GM23248 (cell line): ENCODE measurements at regions not wholly inside any gene's neighbourhood (a gene's known extent, or its start where the extent isn't known, plus 50 kb on each side); places are given as distances from the start of the nearest gene placed in this dataset.

ENCODE experiments used
- DNase-seq: peaks from one replicate; pipeline ENCODE4 v3.0.0-alpha.2; 2015
- H2AFZ ChIP-seq: fragments of 200-600 bp; sonication (generic); 2 replicates; pipeline ENCODE4 v1.6.1; 2016; ENCODE audit warnings: antibody characterized with exemption
- H3F3A ChIP-seq: fragments of 200-600 bp; sonication (generic); 2 replicates; pipeline ENCODE4 v1.6.1; 2016; ENCODE audit warnings: mild to moderate bottlenecking, antibody characterized with exemption, mixed run types; ENCODE audit not compliant: insufficient read depth
- H3K27ac ChIP-seq: fragments of 200-600 bp; sonication (generic); 2 replicates; pipeline ENCODE4 v1.5.1; 2016; ENCODE audit warnings: mild to moderate bottlenecking
- H3K27me3 ChIP-seq: fragments of 200-600 bp; sonication (generic); replicated peaks from 2 replicates; pipeline ENCODE4 v1.6.1; 2016; ENCODE audit warnings: mild to moderate bottlenecking; ENCODE audit not compliant: insufficient read depth
- H3K36me3 ChIP-seq: fragments of 200-600 bp; sonication (generic); 2 replicates; pipeline ENCODE4 v1.6.1; 2016; ENCODE audit warnings: low read depth, mild to moderate bottlenecking
- H3K4me1 ChIP-seq: fragments of 200-600 bp; sonication (generic); 2 replicates; pipeline ENCODE4 v1.6.1; 2016; ENCODE audit warnings: mild to moderate bottlenecking; ENCODE audit not compliant: insufficient read depth
- H3K4me2 ChIP-seq: fragments of 200-600 bp; sonication (generic); one replicate; pipeline ENCODE4 v1.6.1; 2016; ENCODE audit warnings: mild to moderate bottlenecking; ENCODE audit not compliant: unreplicated experiment
- H3K4me3 ChIP-seq: fragments of 200-600 bp; sonication (generic); 2 replicates; pipeline ENCODE4 v1.5.1; 2016; ENCODE audit warnings: mild to moderate bottlenecking
- H3K79me2 ChIP-seq: fragments of 200-600 bp; sonication (generic); 2 replicates; pipeline ENCODE4 v1.6.1; 2016; ENCODE audit warnings: mild to moderate bottlenecking; ENCODE audit not compliant: insufficient read depth
- H3K9ac ChIP-seq: fragments of 200-600 bp; sonication (generic); 2 replicates; pipeline ENCODE4 v1.6.1; 2016; ENCODE audit warnings: mild to moderate bottlenecking
- H3K9me2 ChIP-seq: fragments of 200-600 bp; sonication (generic); 2 replicates; pipeline ENCODE4 v1.6.1; 2016; ENCODE audit warnings: mixed run types, mild to moderate bottlenecking, moderate library complexity; ENCODE audit not compliant: insufficient read depth
- H3K9me3 ChIP-seq: fragments of 200-600 bp; sonication (generic); one replicate; pipeline ENCODE4 v1.6.1; 2017; ENCODE audit warnings: low read depth
- H4K20me1 ChIP-seq: fragments of 200-600 bp; sonication (generic); 2 replicates; pipeline ENCODE4 v1.6.0; 2016; ENCODE audit not compliant: insufficient read depth
- EZH2 ChIP-seq: fragments of 200-600 bp; sonication (generic); IDR thresholded peaks from 2 replicates; pipeline ENCODE4 v1.6.1; 2018; ENCODE audit warnings: antibody characterized with exemption, mild to moderate bottlenecking; ENCODE audit not compliant: insufficient read depth, poor library complexity, severe bottlenecking
- EZH2phosphoT487 ChIP-seq: fragments of 200-600 bp; sonication (generic); IDR thresholded peaks from 2 replicates; pipeline ENCODE4 v1.6.1; 2018; ENCODE audit warnings: antibody characterized with exemption, moderate library complexity, mild to moderate bottlenecking, low read depth; ENCODE audit not compliant: insufficient read depth
- WGBS, 2 experiments: methylation state at CpG; one replicate each; pipeline ENCODE4 v1.1.6; 2015 to 2017; ENCODE audit warnings: low lambda C conversion rate in 2 of 2, low coverage in 1 of 2; ENCODE audit errors: missing lambda C conversion rate in 2 of 2; 5-methylcytosine and 5-hydroxymethylcytosine counted together
- in situ Hi-C: fragments of 300-500 bp; cut with MboI; formaldehyde crosslinking; loops from 2 replicates; pipeline ENCODE4 v1.15.0; 2020

- Histone ChIP-seq H3K79me2 (no peaks in the 10 kb centered on the region), H3K9me2 (no peaks in the 10 kb centered on the region), H3K9ac (no peak overlapping the region), H3K9me3 (no peaks in the 10 kb centered on the region), H3K4me3 (no peak overlapping the region), H3K4me2 (no peak overlapping the region), H3K27me3 (no peaks in the 10 kb centered on the region), H3K36me3 (no peaks in the 10 kb centered on the region), H3F3A (no peaks in the 10 kb centered on the region), H4K20me1 (no peaks in the 10 kb centered on the region), H3K4me1 (0 out of 2 replicates have a peak, but pooled peaks cover 7% of the 10 kb centered on the region), H2AFZ (no peak overlapping the region), H3K27ac (no peak overlapping the region)
- no peak for DNase-seq
- WGBS, 2 experiments: 89 to 95% methylated on average over 3 of the region's 3 CpGs
- no peak for TF ChIP-seq EZH2phosphoT487
- in situ Hi-C loops: no loop called here
Observed at GRCh38 chr2:147019311-147019710, 825.5 kb upstream of the ACVR2A start.

GRCh38 chr2:147017951-147018645 is 826.7 kb upstream of the ACVR2A start:
- Histone ChIP-seq H2AFZ (0 out of 2 replicates have a peak overlapping the region, but pooled peaks have one; percentile 3), H4K20me1 (no peaks in the 10 kb centered on the region), H3K79me2 (no peaks in the 10 kb centered on the region), H3K27ac (no peak overlapping the region), H3K9me2 (no peaks in the 10 kb centered on the region), H3K27me3 (no peaks in the 10 kb centered on the region), H3F3A (no peaks in the 10 kb centered on the region), H3K36me3 (no peaks in the 10 kb centered on the region), H3K4me1 (0 out of 2 replicates have a peak, but pooled peaks cover 7% of the 10 kb centered on the region), H3K4me2 (no peak overlapping the region), H3K9ac (no peak overlapping the region), H3K4me3 (no peak overlapping the region), H3K9me3 (no peaks in the 10 kb centered on the region)
- TF ChIP-seq EZH2phosphoT487: no peak
- TF ChIP-seq EZH2: no peak
- 77 to 83% methylated on average over 6 of the region's 6 CpGs for WGBS, 2 experiments
- in situ Hi-C loops: no loop called here
- DNase-seq: peak; percentile 33

GRCh38 chr2:147016181-147016580 is 828.6 kb upstream of the ACVR2A start:
- TF ChIP-seq EZH2 (no peak), EZH2phosphoT487 (no peak)
- in situ Hi-C loops: no loop called here
- DNase-seq: no peak

GRCh38 chr2:147015591-147015990 is 829.2 kb upstream of the ACVR2A start:
- no peaks in the 10 kb centered on the region for H3F3A ChIP-seq
- TF ChIP-seq EZH2 (no peak), EZH2phosphoT487 (no peak)

More at GRCh38 chr2:147016181-147016580, 828.6 kb upstream of the ACVR2A start:
- no peak overlapping the region for H3K9ac ChIP-seq
- H3K4me2 ChIP-seq: no peak overlapping the region
- no peaks in the 10 kb centered on the region for H3F3A ChIP-seq
- no peaks in the 10 kb centered on the region for H3K9me3 ChIP-seq
- H3K36me3 ChIP-seq: no peaks in the 10 kb centered on the region
- H4K20me1 ChIP-seq: no peaks in the 10 kb centered on the region
- H2AFZ ChIP-seq: no peak overlapping the region
- 0 out of 2 replicates have a peak, but pooled peaks cover 7% of the 10 kb centered on the region for H3K4me1 ChIP-seq
- 81 to 82% methylated on average over 1 of the region's 1 CpG for WGBS, 2 experiments
- no peaks in the 10 kb centered on the region for H3K79me2 ChIP-seq
- H3K27me3 ChIP-seq: no peaks in the 10 kb centered on the region
- no peak overlapping the region for H3K27ac ChIP-seq
- H3K4me3 ChIP-seq: no peak overlapping the region
- H3K9me2 ChIP-seq: no peaks in the 10 kb centered on the region

More at GRCh38 chr2:147015591-147015990, 829.2 kb upstream of the ACVR2A start:
- H3K9me3 ChIP-seq: no peaks in the 10 kb centered on the region
- no peak overlapping the region for H3K4me3 ChIP-seq
- no peak overlapping the region for H3K4me2 ChIP-seq
- no peaks in the 10 kb centered on the region for H3K79me2 ChIP-seq
- in situ Hi-C loops: no loop called here
- no peak for DNase-seq
- H2AFZ ChIP-seq: no peak overlapping the region
- H3K9me2 ChIP-seq: no peaks in the 10 kb centered on the region
- H3K27me3 ChIP-seq: no peaks in the 10 kb centered on the region
- no peaks in the 10 kb centered on the region for H4K20me1 ChIP-seq
- H3K36me3 ChIP-seq: no peaks in the 10 kb centered on the region
- 93 to 96% methylated on average over 1 of the region's 1 CpG for WGBS, 2 experiments
- no peak overlapping the region for H3K9ac ChIP-seq
- no peak overlapping the region for H3K27ac ChIP-seq
- H3K4me1 ChIP-seq: 0 out of 2 replicates have a peak, but pooled peaks cover 7% of the 10 kb centered on the region
